OCI-LY7 (cell line): ENCODE measurements at regions not wholly inside any gene's neighbourhood (a gene's known extent, or its start where the extent isn't known, plus 50 kb on each side); places are given as distances from the start of the nearest gene placed in this dataset.

ENCODE experiments used
- BruUV-seq: library from RNA; stranded (reverse); fragments of 400-500 nt; replicated peaks from 2 replicates; lab custom pipeline; 2021; lab: Mats Ljungman, UMichigan
- CTCF ChIA-PET: fragments of 300-600 bp; sonication (Branson Sonifier 250); formaldehyde crosslinking; loops from one replicate; lab custom pipeline; 2022; ENCODE audit warnings: antibody characterized with exemption; ENCODE audit not compliant: unreplicated experiment; lab: Charles Lee
- POLR2A ChIA-PET: fragments of 300-600 bp; sonication (Branson Sonifier 250); formaldehyde crosslinking; loops from one replicate; lab custom pipeline; 2022; ENCODE audit warnings: antibody characterized with exemption; lab: Charles Lee
- DNase-seq: peaks from one replicate; pipeline ENCODE4 v3.0.0-alpha.2; 2015; ENCODE audit warnings: low spot score
- H2AFZ ChIP-seq: fragments of 200-600 bp; sonication (generic), shearing (Covaris generic); 2 replicates; pipeline ENCODE4 v1.6.1; 2014; ENCODE audit warnings: mild to moderate bottlenecking, antibody characterized with exemption, low read length, moderate library complexity
- H3K27ac ChIP-seq: fragments of 200-600 bp; sonication (generic); 2 replicates; pipeline ENCODE4 v1.5.1; 2014; ENCODE audit warnings: mixed run types, low read depth, mild to moderate bottlenecking, moderate library complexity, low read length, inconsistent platforms; ENCODE audit not compliant: poor library complexity, severe bottlenecking
- H3K36me3 ChIP-seq: fragments of 200-600 bp; sonication (generic); 2 replicates; pipeline ENCODE4 v1.6.1; 2014; ENCODE audit warnings: mild to moderate bottlenecking, antibody characterized with exemption, low read length, moderate library complexity, mixed read lengths; ENCODE audit not compliant: insufficient read depth
- H3K4me1 ChIP-seq: fragments of 200-600 bp; sonication (generic); 2 replicates; pipeline ENCODE4 v1.5.1; 2014; ENCODE audit warnings: mild to moderate bottlenecking, low read length; ENCODE audit not compliant: insufficient read depth, poor library complexity, severe bottlenecking
- H3K4me2 ChIP-seq: fragments of 200-600 bp; sonication (generic); 2 replicates; pipeline ENCODE4 v1.6.1; 2014; ENCODE audit warnings: mild to moderate bottlenecking, low read length
- H3K4me3 ChIP-seq: fragments of 200-600 bp; sonication (generic); 2 replicates; pipeline ENCODE4 v1.5.1; 2014; ENCODE audit warnings: mild to moderate bottlenecking, low read depth, low read length; ENCODE audit not compliant: poor library complexity, severe bottlenecking
- H3K79me2 ChIP-seq: fragments of 200-600 bp; sonication (generic); 2 replicates; pipeline ENCODE4 v1.6.1; 2016; ENCODE audit warnings: low read depth, mild to moderate bottlenecking, low read length, moderate library complexity, mixed read lengths; ENCODE audit not compliant: insufficient read depth
- H3K9me2 ChIP-seq: fragments of 200-600 bp; sonication (generic); 2 replicates; pipeline ENCODE4 v1.6.1; 2016; ENCODE audit warnings: mild to moderate bottlenecking, low read length, mixed read lengths; ENCODE audit not compliant: insufficient read depth
- H3K9me3 ChIP-seq: fragments of 200-600 bp; sonication (generic); 2 replicates; pipeline ENCODE4 v1.6.1; 2014; ENCODE audit warnings: mild to moderate bottlenecking, mixed run types, low read length, mixed read lengths
- H4K20me1 ChIP-seq: fragments of 200-600 bp; sonication (generic); 2 replicates; pipeline ENCODE4 v1.6.1; 2014; ENCODE audit warnings: mild to moderate bottlenecking, antibody characterized with exemption, low read length, moderate library complexity, mixed read lengths; ENCODE audit not compliant: insufficient read depth
- CTCF ChIP-seq: fragments of 200-600 bp; sonication (generic); conservative IDR thresholded peaks from 2 replicates; pipeline ENCODE4 v1.5.1; 2014; ENCODE audit warnings: mild to moderate bottlenecking, antibody characterized with exemption, low read length, moderate library complexity, mixed read lengths
- EZH2phosphoT487 ChIP-seq: fragments of 200-600 bp; sonication (generic); IDR thresholded peaks from 2 replicates; pipeline ENCODE4 v1.6.1; 2018; ENCODE audit warnings: low read depth, borderline replicate concordance, mild to moderate bottlenecking, mixed run types, antibody characterized with exemption, low read length, moderate library complexity, mixed read lengths
- intact Hi-C: fragments of 100-400 bp; cut with micrococcal nuclease; formaldehyde crosslinking; loops from one replicate; pipeline ENCODE4 v1.10.0; 2022; ENCODE audit not compliant: unreplicated experiment

- Histone ChIP-seq H2AFZ (peak overlapping the region; percentile 79), H3K79me2 (no peaks in the 10 kb centered on the region; the same call in 1 of the 2 replicates), H4K20me1 (no peaks in the 10 kb centered on the region), H3K9me3 (peaks cover 4% of the 10 kb centered on the region; the same call in 1 of the 2 replicates), H3K4me2 (peak overlapping the region; percentile 36), H3K4me1 (peaks cover 59% of the 10 kb centered on the region), H3K36me3 (peaks cover 6% of the 10 kb centered on the region), H3K9me2 (no peaks in the 10 kb centered on the region), H3K27ac (peak overlapping the region; percentile 49), H3K4me3 (no peak overlapping the region)
- TF ChIP-seq CTCF, result no peak
- TF ChIP-seq EZH2phosphoT487, result no peak
- CTCF ChIA-PET, result interaction anchor here (0.9 to 1.1 kb wide), 2 partner anchors 9 to 57 kb away, joined by 3 read pairs; no protein-coding TSS in a partner anchor
- POLR2A ChIA-PET, result interaction anchor here (0.6 to 5.1 kb wide), 9 partner anchors 10 to 308 kb away, joined by 3 to 91 read pairs (median 6); no protein-coding TSS in a partner anchor
- BruUV-seq, result no TSS peak
- DNase-seq, result no peak
- intact Hi-C loops, result loop anchor here (5.0 kb wide), 5 partner anchors 128 to 448 kb away; partner anchors contain the start of genes NR1D2 and UBE2E2
Measured at GRCh38 chr3:23650371-23651140, 155.2 kb upstream of the UBE2E1 start.

- TF ChIP-seq CTCF (no peak), EZH2phosphoT487 (no peak)
- intact Hi-C loops, result loop anchor here (1.0 to 5.0 kb wide), 8 partner anchors 61 to 452 kb away; partner anchors contain the start of genes NR1D2 and UBE2E2
- Histone ChIP-seq H4K20me1 (no peaks in the 10 kb centered on the region), H3K4me1 (peaks cover 77% of the 10 kb centered on the region), H3K4me2 (peak overlapping the region; percentile 63), H3K4me3 (peak overlapping the region; percentile 47), H3K9me2 (no peaks in the 10 kb centered on the region), H2AFZ (no peak overlapping the region), H3K27ac (peak overlapping the region; percentile 97), H3K36me3 (peaks cover 25% of the 10 kb centered on the region), H3K9me3 (peaks cover 21% of the 10 kb centered on the region), H3K79me2 (no peaks in the 10 kb centered on the region; the same call in 1 of the 2 replicates)
- POLR2A ChIA-PET, result interaction anchor here (0.5 to 2.7 kb wide), 11 partner anchors 9 to 269 kb away, joined by 3 to 18 read pairs (median 4); no protein-coding TSS in a partner anchor
- CTCF ChIA-PET, result no interaction called here
- BruUV-seq, result TSS peak; percentile 91
- DNase-seq, result peak; percentile 97
Measured at GRCh38 chr3:23653647-23654525, 151.9 kb upstream of the UBE2E1 start.
